ENCODE measurements at regions not wholly inside any gene's neighbourhood (a gene's known extent, or its start where the extent isn't known, plus 50 kb on each side); places are given as distances from the start of the nearest gene placed in this dataset.
"Not testable (repeated sequence)": the region's sequence is repeated elsewhere in the genome, so short reads cannot be mapped to it uniquely, and the experiment has no call there.

DNA sequence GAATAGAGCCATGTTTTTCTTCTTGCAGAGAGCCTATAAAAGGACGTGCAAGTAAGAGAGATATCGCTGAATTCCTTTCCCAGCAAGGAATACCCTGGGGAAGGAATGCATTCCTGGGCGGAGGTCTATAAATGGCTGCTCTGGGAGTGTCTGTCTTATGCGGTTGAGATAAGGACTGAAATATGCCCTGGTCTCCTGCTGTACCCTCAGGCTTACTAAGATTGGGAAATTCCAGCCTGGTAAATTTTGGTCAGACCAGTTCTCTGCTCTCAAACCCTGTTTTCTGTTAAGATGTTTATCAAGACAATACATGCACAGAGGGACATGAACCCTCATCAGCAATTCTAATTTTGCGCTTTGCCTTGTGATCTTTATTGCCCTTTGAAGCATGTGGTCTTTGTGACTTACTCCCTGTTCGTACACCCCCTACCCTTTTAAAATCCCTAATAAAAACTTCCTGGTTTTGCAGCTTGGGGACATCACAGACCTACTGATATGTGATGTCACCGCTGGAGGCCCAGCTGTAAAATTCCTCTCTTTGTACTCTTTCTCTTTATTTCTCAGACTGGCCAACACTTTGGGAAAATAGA is 191.2 kb upstream of the ZNF804A start:
- TF ChIP-seq, protein P1, sequence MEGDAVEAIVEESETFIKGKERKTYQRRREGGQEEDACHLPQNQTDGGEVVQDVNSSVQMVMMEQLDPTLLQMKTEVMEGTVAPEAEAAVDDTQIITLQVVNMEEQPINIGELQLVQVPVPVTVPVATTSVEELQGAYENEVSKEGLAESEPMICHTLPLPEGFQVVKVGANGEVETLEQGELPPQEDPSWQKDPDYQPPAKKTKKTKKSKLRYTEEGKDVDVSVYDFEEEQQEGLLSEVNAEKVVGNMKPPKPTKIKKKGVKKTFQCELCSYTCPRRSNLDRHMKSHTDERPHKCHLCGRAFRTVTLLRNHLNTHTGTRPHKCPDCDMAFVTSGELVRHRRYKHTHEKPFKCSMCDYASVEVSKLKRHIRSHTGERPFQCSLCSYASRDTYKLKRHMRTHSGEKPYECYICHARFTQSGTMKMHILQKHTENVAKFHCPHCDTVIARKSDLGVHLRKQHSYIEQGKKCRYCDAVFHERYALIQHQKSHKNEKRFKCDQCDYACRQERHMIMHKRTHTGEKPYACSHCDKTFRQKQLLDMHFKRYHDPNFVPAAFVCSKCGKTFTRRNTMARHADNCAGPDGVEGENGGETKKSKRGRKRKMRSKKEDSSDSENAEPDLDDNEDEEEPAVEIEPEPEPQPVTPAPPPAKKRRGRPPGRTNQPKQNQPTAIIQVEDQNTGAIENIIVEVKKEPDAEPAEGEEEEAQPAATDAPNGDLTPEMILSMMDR (IDR thresholded peaks at IDR 0.05; ENCODE audit: extremely low read depth in 1 of 2, insufficient read depth in 1 of 2, low read depth in 1 of 2, low read length in 2 of 2): not testable (repeated sequence)
- not testable (repeated sequence) for TF ChIP-seq MYC, POLR2A (IDR thresholded peaks at IDR 0.05; ENCODE audit: low read depth, low read length)

All from endothelial cell of umbilical vein (primary cell).